K562 (cell line): ENCODE measurements at regions not wholly inside any gene's neighbourhood (a gene's known extent, or its start where the extent isn't known, plus 50 kb on each side); places are given as distances from the start of the nearest gene placed in this dataset.
A peak's percentile ranks its signal among the peaks of the same experiment; 100 is the strongest.

Experiments used
- ATAC-seq: fragments of 200-7000 bp; cut with Tn5 transposase; 3 replicates; pipeline ENCODE4 v1.9.1; 2020; ENCODE audit warnings: moderate library complexity
- BruUV-seq: library from RNA; stranded (reverse); fragments of 400-500 nt; replicated peaks from 2 replicates; lab custom pipeline; 2021; lab: Mats Ljungman, UMichigan
- CTCF ChIA-PET: fragments of 300-600 bp; formaldehyde crosslinking; extraction: SDS; loops from one replicate; lab custom pipeline; 2021; ENCODE audit warnings: low intra/inter-chr PET ratio; lab: Yijun Ruan, JAX
- POLR2A ChIA-PET: fragments of 300-600, 350-650 bp; sonication (Branson Sonifier 250); formaldehyde crosslinking; extraction: SDS; loops from one replicate; lab custom pipeline; 2021; ENCODE audit warnings: antibody characterized with exemption, inconsistent platforms; lab: Yijun Ruan, JAX
- DNase-seq, 4 experiments: peaks; one replicate each; pipeline versions ENCODE4 v3.0.0 to v3.0.0-alpha.2; 2011 to 2018; ENCODE audit warnings: low spot score in 3 of 4, mixed read lengths in 3 of 4; ENCODE audit errors: extremely low read depth in 1 of 4
- FAIRE-seq: peaks from 2 replicates; lab custom pipeline; 2011; peaks lifted over from hg19 to GRCh38; lab: Jason Lieb, UNC
- H2AFZ ChIP-seq: 2 replicates; pipeline ENCODE4 v1.6.0; 2011; ENCODE audit warnings: low read depth, low read length, control low read depth, inconsistent platforms
- H3K27ac ChIP-seq: fragments of 200-600 bp; 3 replicates; pipeline ENCODE4 v1.8.0; 2011; ENCODE audit warnings: low read depth, mild to moderate bottlenecking, control low read depth, inconsistent platforms, low read length, moderate library complexity, mixed read lengths; ENCODE audit errors: extremely low read depth
- H3K27me3 ChIP-seq, 2 experiments: fragments of 300-600 bp in 1 of 2; 2 replicates in 1 of 2; 3 replicates in 1 of 2; pipeline versions ENCODE4 v1.6.0 to v1.8.0; 2011; ENCODE audit warnings: inconsistent platforms in 2 of 2, low read length in 2 of 2, mild to moderate bottlenecking in 1 of 2, mixed read lengths in 1 of 2, moderate library complexity in 1 of 2; ENCODE audit not compliant: control insufficient read depth in 2 of 2, insufficient read depth in 2 of 2
- H3K36me3 ChIP-seq: fragments of 300-600 bp; 3 replicates; pipeline ENCODE4 v1.8.0; 2011; ENCODE audit warnings: mild to moderate bottlenecking, low read length, inconsistent platforms; ENCODE audit not compliant: control insufficient read depth, insufficient read depth
- H3K4me1 ChIP-seq, 2 experiments: fragments of 200-600 bp in 1 of 2; replicated peaks in 1 of 2; 2 replicates in 1 of 2; 3 replicates in 1 of 2; pipeline versions ENCODE4 v1.5.1 to v1.8.0; 2011; ENCODE audit warnings: inconsistent platforms in 2 of 2, low read length in 2 of 2, mild to moderate bottlenecking in 1 of 2, mixed read lengths in 1 of 2, moderate library complexity in 1 of 2; ENCODE audit not compliant: control insufficient read depth in 2 of 2, insufficient read depth in 2 of 2
- H3K4me2 ChIP-seq: 2 replicates; pipeline ENCODE4 v1.6.1; 2011; ENCODE audit warnings: low read length, control low read depth, inconsistent platforms, mixed read lengths; ENCODE audit not compliant: insufficient read depth
- H3K4me3 ChIP-seq: fragments of 200-600 bp; sonication (generic), shearing (Covaris generic); 2 replicates; pipeline ENCODE4 v1.5.1; 2016; ENCODE audit warnings: control low read depth, inconsistent platforms
- H3K79me2 ChIP-seq: fragments of 200-600 bp; 3 replicates; pipeline ENCODE4 v1.8.0; 2011; ENCODE audit warnings: low read length, inconsistent platforms; ENCODE audit not compliant: control insufficient read depth, insufficient read depth
- H3K9ac ChIP-seq, 2 experiments: 2 replicates each; pipeline versions ENCODE4 v1.6.0 to v1.6.1; 2011; ENCODE audit warnings: low read depth in 2 of 2, low read length in 2 of 2, control low read depth in 1 of 2, inconsistent platforms in 1 of 2, mild to moderate bottlenecking in 1 of 2, mixed read lengths in 1 of 2; ENCODE audit not compliant: insufficient read depth in 1 of 2
- H3K9me1 ChIP-seq: one replicate; pipeline ENCODE4 v1.6.0; 2011; ENCODE audit warnings: inconsistent platforms, mild to moderate bottlenecking, low read length, moderate library complexity; ENCODE audit not compliant: control insufficient read depth, insufficient read depth
- H3K9me3 ChIP-seq: replicated peaks from 2 replicates; pipeline ENCODE4 v1.5.1; 2011; ENCODE audit warnings: low read depth, low read length, inconsistent platforms; ENCODE audit not compliant: control insufficient read depth, insufficient read depth
- H4K20me1 ChIP-seq: replicated peaks from 2 replicates; pipeline ENCODE4 v1.6.1; 2011; ENCODE audit warnings: low read length, inconsistent platforms, mixed read lengths; ENCODE audit not compliant: control insufficient read depth, insufficient read depth
- ATF4 ChIP-seq: fragments of 450-650 bp; formaldehyde crosslinking; IDR thresholded peaks from 2 replicates; pipeline ENCODE4 v1.4.0; 2022; ENCODE audit warnings: mild to moderate bottlenecking, moderate library complexity
- CTCF ChIP-seq, 3 experiments: IDR thresholded peaks in 2 of 3; conservative IDR thresholded peaks in 1 of 3; 2 replicates each; pipeline ENCODE4 v1.5.1; 2011 to 2012; ENCODE audit warnings: low read length in 3 of 3, mild to moderate bottlenecking in 3 of 3, control low read depth in 2 of 3, improper control_type of control experiment in 1 of 3, inconsistent platforms in 1 of 3, low read depth in 1 of 3, mixed read lengths in 1 of 3, moderate library complexity in 1 of 3; ENCODE audit not compliant: insufficient read depth in 2 of 3
- GTF2F1 ChIP-seq: IDR thresholded peaks from 2 replicates; pipeline ENCODE4 v1.6.1; 2011; ENCODE audit warnings: low read depth, low read length, improper control_type of control experiment
- MCM5 ChIP-seq: fragments of 450-650 bp; IDR thresholded peaks from 2 replicates; pipeline ENCODE4 v1.6.1; 2016; ENCODE audit warnings: low read depth
- RAD21 ChIP-seq, 2 experiments: fragments of 250-450 bp in 1 of 2; fragments of 450-650 bp in 1 of 2; sonication (Bioruptor Pico) in 1 of 2; formaldehyde crosslinking in 1 of 2; IDR thresholded peaks in 1 of 2; conservative IDR thresholded peaks in 1 of 2; 2 replicates each; pipeline versions ENCODE4 v1.4.0 to v1.8.0; 2020 to 2022; ENCODE audit warnings: mild to moderate bottlenecking in 2 of 2, moderate library complexity in 1 of 2
- REST ChIP-seq, 2 experiments: fragments of 450-650 bp; formaldehyde crosslinking in 1 of 2; IDR thresholded peaks; 2 replicates each; pipeline versions ENCODE4 v1.4.0 to v1.6.1; 2014 to 2020; ENCODE audit warnings: mild to moderate bottlenecking in 2 of 2, borderline replicate concordance in 1 of 2, low read depth in 1 of 2
- SMC3 ChIP-seq: conservative IDR thresholded peaks from 2 replicates; pipeline ENCODE4 v1.6.1; 2011; ENCODE audit warnings: low read depth, low read length, improper control_type of control experiment; ENCODE audit not compliant: insufficient read depth
- STAG1 ChIP-seq: sonication (generic); formaldehyde crosslinking; IDR thresholded peaks from 2 replicates; pipeline ENCODE4 v1.5.0; 2020; ENCODE audit warnings: missing genetic modification reagents, borderline replicate concordance
- ZNF253 ChIP-seq: fragments of 250-450 bp; sonication (Bioruptor Pico); conservative IDR thresholded peaks from 2 replicates; pipeline ENCODE4 v1.6.1; 2021; ENCODE audit warnings: mild to moderate bottlenecking
- ZNF408 ChIP-seq: fragments of 250-450 bp; sonication (Bioruptor Pico); IDR thresholded peaks from 2 replicates; pipeline ENCODE4 v1.4.0; 2020; ENCODE audit warnings: low read depth, mild to moderate bottlenecking, moderate library complexity
- WGBS: fragments of 100-300 bp; shearing (Covaris generic); methylation state at CpG from one replicate; pipeline ENCODE4 v1.1.6; 2016; ENCODE audit warnings: low coverage, mixed read lengths; ENCODE audit not compliant: insufficient coverage; ENCODE audit errors: missing lambda C conversion rate; 5-methylcytosine and 5-hydroxymethylcytosine counted together
- in situ Hi-C: fragments of 300-500 bp; cut with MboI; formaldehyde crosslinking; loops from 4 replicates; pipeline ENCODE4 v1.15.0; 2018; ENCODE audit warnings: inconsistent platforms, mixed read lengths
- intact Hi-C: fragments of 100-400 bp; cut with micrococcal nuclease; formaldehyde crosslinking; loops from 2 replicates; pipeline ENCODE4 v1.14.2; 2022

- Histone ChIP-seq H3K27ac (no peak overlapping the region), H3K9me3 (no peaks in the 10 kb centered on the region), H3K27me3 (no peaks in the 10 kb centered on the region), H4K20me1 (no peaks in the 10 kb centered on the region), H3K9me1 (no peaks in the 10 kb centered on the region), H3K4me2 (no peak overlapping the region), H3K36me3 (no peaks in the 10 kb centered on the region), H3K9ac (no peak overlapping the region), H3K4me3 (no peak overlapping the region), H2AFZ (no peak overlapping the region), H3K79me2 (no peaks in the 10 kb centered on the region), H3K4me1 (no peaks in the 10 kb centered on the region)
- ChIA-PET POLR2A (no interaction called here), CTCF (no interaction called here)
- ATAC-seq (peak; percentile 88), FAIRE-seq (peak; percentile 80), DNase-seq (peak; percentile 24 to 47 (median 26))
- in situ Hi-C loops, result no loop called here
- TF ChIP-seq REST (IDR thresholded peaks at IDR 0.05; ENCODE audit: borderline replicate concordance), result peak; percentile 51; the same call in 1 of the 2 replicates
- no peak for TF ChIP-seq REST (CRISPR knock-in tag; IDR thresholded peaks at IDR 0.05; ENCODE audit: low read depth)
- peak; percentile 74 for TF ChIP-seq SMC3
- TF ChIP-seq CTCF (IDR thresholded peaks at IDR 0.05 in 2 of 3, conservative IDR thresholded peaks at IDR 0.05 in 1 of 3; ENCODE audit: insufficient read depth in 2 of 3, low read depth in 1 of 3, low read length in 3 of 3), result peak; percentile 67 to 74 (median 71)
- peak; percentile 28; the same call in 1 of the 2 replicates for TF ChIP-seq STAG1
- TF ChIP-seq MCM5, result no peak
- TF ChIP-seq ZNF253, result no peak
- TF ChIP-seq ATF4 (CRISPR knock-in tag), result no peak
- TF ChIP-seq RAD21 (CRISPR knock-in tag; conservative IDR thresholded peaks at IDR 0.05 in 1 of 2, IDR thresholded peaks at IDR 0.05 in 1 of 2), result peak; percentile 74 to 79
- no peak for TF ChIP-seq ZNF408 (CRISPR knock-in tag)
- no peak for TF ChIP-seq GTF2F1
- intact Hi-C loops, result loop anchor here (2.0 to 10.0 kb wide), 3 partner anchors 96 to 546 kb away; partner anchors contain the start of gene CCDC175
- no TSS peak for BruUV-seq
- 3% methylated on average over 5 of the region's 5 CpGs for WGBS
Measured at GRCh38 chr14:59028476-59029202, 159.8 kb upstream of the DAAM1 start.
